ENCODE measurements at regions not wholly inside any gene's neighbourhood (a gene's known extent, or its start where the extent isn't known, plus 50 kb on each side); places are given as distances from the start of the nearest gene placed in this dataset.

DNA sequence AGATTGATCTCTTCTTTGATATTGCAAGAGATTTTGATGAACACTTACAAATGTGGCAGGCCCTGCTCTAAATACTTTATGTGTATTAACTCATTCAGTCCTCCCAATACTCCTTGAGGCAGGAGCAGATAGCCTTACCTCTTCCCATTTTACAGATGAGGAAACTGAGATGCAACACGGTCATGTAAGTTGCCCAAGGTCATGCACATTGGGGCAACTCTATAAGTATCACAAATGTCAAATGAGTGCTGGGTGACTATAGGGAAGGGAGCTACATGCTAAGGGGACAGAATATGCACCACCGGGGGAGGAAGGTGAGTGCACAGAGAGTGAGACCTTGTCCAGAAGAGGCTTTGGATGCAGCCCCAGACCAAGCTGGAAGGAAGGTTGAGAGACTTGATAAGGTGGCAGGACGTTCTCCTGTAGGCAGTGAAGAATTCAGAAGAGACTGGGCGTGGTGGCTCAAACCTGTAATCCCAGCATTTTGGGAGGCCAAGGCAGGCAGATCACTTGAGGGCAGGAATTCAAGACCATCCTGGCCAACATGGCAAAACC, 132.3 kb upstream of the PWP1 start:
- TF ChIP-seq, protein P1, sequence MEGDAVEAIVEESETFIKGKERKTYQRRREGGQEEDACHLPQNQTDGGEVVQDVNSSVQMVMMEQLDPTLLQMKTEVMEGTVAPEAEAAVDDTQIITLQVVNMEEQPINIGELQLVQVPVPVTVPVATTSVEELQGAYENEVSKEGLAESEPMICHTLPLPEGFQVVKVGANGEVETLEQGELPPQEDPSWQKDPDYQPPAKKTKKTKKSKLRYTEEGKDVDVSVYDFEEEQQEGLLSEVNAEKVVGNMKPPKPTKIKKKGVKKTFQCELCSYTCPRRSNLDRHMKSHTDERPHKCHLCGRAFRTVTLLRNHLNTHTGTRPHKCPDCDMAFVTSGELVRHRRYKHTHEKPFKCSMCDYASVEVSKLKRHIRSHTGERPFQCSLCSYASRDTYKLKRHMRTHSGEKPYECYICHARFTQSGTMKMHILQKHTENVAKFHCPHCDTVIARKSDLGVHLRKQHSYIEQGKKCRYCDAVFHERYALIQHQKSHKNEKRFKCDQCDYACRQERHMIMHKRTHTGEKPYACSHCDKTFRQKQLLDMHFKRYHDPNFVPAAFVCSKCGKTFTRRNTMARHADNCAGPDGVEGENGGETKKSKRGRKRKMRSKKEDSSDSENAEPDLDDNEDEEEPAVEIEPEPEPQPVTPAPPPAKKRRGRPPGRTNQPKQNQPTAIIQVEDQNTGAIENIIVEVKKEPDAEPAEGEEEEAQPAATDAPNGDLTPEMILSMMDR (IDR thresholded peaks at IDR 0.05): no peak
- no peak for TF ChIP-seq POLR2A (IDR thresholded peaks at IDR 0.05)

Measured in body of pancreas (tissue), 4 donors.